GM12878 (cell line): ENCODE measurements at regions not wholly inside any gene's neighbourhood (a gene's known extent, or its start where the extent isn't known, plus 50 kb on each side); places are given as distances from the start of the nearest gene placed in this dataset.

Experiments
- BCLAF1 ChIP-seq: fragments of 450-650 bp; IDR thresholded peaks from 2 replicates; pipeline ENCODE4 v1.6.1; 2017; ENCODE audit warnings: antibody characterized with exemption, mild to moderate bottlenecking, moderate library complexity
- CEBPB ChIP-seq, 2 experiments: fragments of 150-350 bp in 1 of 2; IDR thresholded peaks; 2 replicates each; pipeline ENCODE4 v1.6.1; 2012 to 2014; ENCODE audit warnings: low read depth in 2 of 2, low read length in 2 of 2, borderline replicate concordance in 1 of 2, inconsistent platforms in 1 of 2
- CTCF ChIP-seq, 3 experiments: IDR thresholded peaks in 2 of 3; conservative IDR thresholded peaks in 1 of 3; 2 replicates each; pipeline ENCODE4 v1.5.1; 2011; ENCODE audit warnings: low read depth in 3 of 3, low read length in 3 of 3, mild to moderate bottlenecking in 3 of 3, control low read depth in 2 of 3, moderate library complexity in 2 of 3, inconsistent platforms in 1 of 3, mixed read lengths in 1 of 3; ENCODE audit not compliant: control insufficient read depth in 2 of 3, insufficient read depth in 1 of 3; ENCODE audit errors: extremely low read depth in 1 of 3
- HDAC2 ChIP-seq: fragments of 200-600 bp; sonication (generic); IDR thresholded peaks from 2 replicates; pipeline ENCODE4 v1.6.1; 2017
- POLR2A ChIP-seq: IDR thresholded peaks from 2 replicates; pipeline ENCODE4 v1.6.1; 2011; ENCODE audit warnings: low read depth, mild to moderate bottlenecking, low read length
- SIN3A ChIP-seq: IDR thresholded peaks from 2 replicates; pipeline ENCODE4 v1.6.1; 2012; ENCODE audit warnings: low read depth, low read length, improper control_type of control experiment
- SMARCA5 ChIP-seq: fragments of 450-650 bp; IDR thresholded peaks from 2 replicates; pipeline ENCODE4 v1.6.1; 2017; ENCODE audit warnings: mild to moderate bottlenecking
- USF2 ChIP-seq: IDR thresholded peaks from 2 replicates; pipeline ENCODE4 v1.6.1; 2011; ENCODE audit warnings: low read depth, low read length, improper control_type of control experiment, borderline replicate concordance

- TF ChIP-seq CTCF (IDR thresholded peaks at IDR 0.05 in 2 of 3, conservative IDR thresholded peaks at IDR 0.05 in 1 of 3; ENCODE audit: control insufficient read depth in 2 of 3, extremely low read depth in 1 of 3, insufficient read depth in 1 of 3, low read depth in 3 of 3, low read length in 3 of 3), result no peak
- TF ChIP-seq SIN3A, result no peak
- no peak for TF ChIP-seq POLR2A
- TF ChIP-seq USF2, result no peak
- TF ChIP-seq BCLAF1, result no peak
- TF ChIP-seq HDAC2, result no peak
- TF ChIP-seq SMARCA5, result no peak
- TF ChIP-seq CEBPB (IDR thresholded peaks at IDR 0.05; ENCODE audit: borderline replicate concordance in 1 of 2, low read depth in 2 of 2, low read length in 2 of 2), result no peak
Measured at GRCh38 chr14:28052251-28052650, 714.3 kb upstream of the FOXG1 start.
